Uterus (tissue), 3 donors: ENCODE measurements at regions not wholly inside any gene's neighbourhood (a gene's known extent, or its start where the extent isn't known, plus 50 kb on each side); places are given as distances from the start of the nearest gene placed in this dataset.
A peak's percentile ranks its signal among the peaks of the same experiment; 100 is the strongest.

Experiments used
- DNase-seq, 2 donors: peaks; one replicate each; pipeline ENCODE4 v3.0.0-alpha.2; 2019 to 2020
- H3K27ac ChIP-seq, 2 donors: fragments of 200-600 bp; sonication (generic); 1 replicate in 1 of 2; 2 replicates in 1 of 2; pipeline ENCODE4 v1.5.1; 2016 to 2018
- H3K27me3 ChIP-seq, 2 donors: fragments of 200-600 bp; sonication (generic); one replicate each; pipeline ENCODE4 v1.5.1; 2018 to 2019; ENCODE audit warnings: control low read depth in 1 of 2
- H3K36me3 ChIP-seq, 2 donors: fragments of 200-600 bp; sonication (generic); one replicate each; pipeline ENCODE4 v1.5.1; 2019; ENCODE audit warnings: control low read depth in 1 of 2
- H3K4me1 ChIP-seq, 2 donors: fragments of 200-600 bp; sonication (generic); one replicate each; pipeline ENCODE4 v1.5.1; 2018 to 2019; ENCODE audit warnings: control low read depth in 1 of 2
- H3K4me3 ChIP-seq, 2 donors: fragments of 200-600 bp; sonication (generic); 1 replicate in 1 of 2; 2 replicates in 1 of 2; pipeline ENCODE4 v1.5.1; 2018 to 2019; ENCODE audit warnings: mild to moderate bottlenecking in 1 of 2
- H3K9me3 ChIP-seq, 2 donors: fragments of 200-600 bp; sonication (generic); one replicate each; pipeline ENCODE4 v1.5.1; 2019; ENCODE audit warnings: control low read depth in 1 of 2
- POLR2A ChIP-seq, 2 donors: fragments of 450-650 bp; IDR thresholded peaks; one replicate each; pipeline ENCODE4 v1.6.1; 2016; ENCODE audit warnings: antibody characterized with exemption in 2 of 2, mild to moderate bottlenecking in 1 of 2, moderate library complexity in 1 of 2
- intact Hi-C: fragments of 100-400 bp; cut with DNase I; formaldehyde crosslinking; loops from one replicate; pipeline ENCODE4 v1.15.1; 2023; ENCODE audit warnings: low total_unique reads
- TF ChIP-seq, protein P1 (sequence below), 4 experiments: fragments of 200-600 bp in 2 of 4; fragments of 450-650 bp in 2 of 4; sonication (generic) in 2 of 4; IDR thresholded peaks; one replicate each; pipeline ENCODE4 v1.5.1; 2016 to 2019; ENCODE audit warnings: antibody characterized with exemption in 4 of 4, mild to moderate bottlenecking in 2 of 4, moderate library complexity in 1 of 4
- donor health status: DM: yes; HTN: yes; CAD: no.

DNA sequence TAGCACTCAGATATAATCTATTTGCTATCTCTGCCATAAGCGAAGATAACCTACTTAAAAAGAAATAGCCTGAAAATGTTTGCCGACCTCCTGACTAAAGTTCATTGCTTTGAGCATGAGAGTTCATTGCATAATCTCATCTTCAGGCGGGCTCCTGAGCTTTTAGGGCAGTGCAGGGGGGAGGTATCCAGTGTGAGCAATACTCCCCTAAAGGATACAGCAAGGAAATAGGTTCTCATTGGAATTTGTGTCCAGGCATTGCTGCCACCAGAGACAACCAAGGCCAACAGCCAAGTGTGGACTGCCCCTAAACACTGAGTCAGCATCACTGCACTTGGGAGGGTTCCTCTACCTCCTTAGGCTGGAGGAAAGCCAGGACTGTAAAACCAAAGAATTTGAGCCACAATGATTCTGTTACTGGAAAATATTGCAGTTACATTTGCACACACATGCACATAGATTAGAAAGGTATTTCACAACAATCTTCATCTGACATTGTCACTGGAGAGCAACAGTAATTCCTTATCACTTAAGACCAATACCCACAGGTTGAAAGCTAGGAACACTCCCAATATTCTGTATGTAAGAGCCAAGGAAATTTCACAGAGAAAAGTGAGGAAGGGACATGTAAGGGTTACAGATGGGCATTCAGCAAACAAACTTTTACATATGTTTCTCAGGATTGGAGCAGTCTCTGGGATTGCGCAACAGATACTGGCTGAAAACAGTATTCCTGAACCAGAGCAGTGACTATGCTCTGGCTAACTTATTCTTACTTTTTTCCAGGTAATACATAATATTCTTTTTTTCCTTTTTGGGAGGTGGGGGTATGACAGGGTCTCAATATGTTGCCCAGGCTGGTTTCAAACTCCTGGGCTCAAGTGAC, 98.6 kb upstream of the TLE1 start:
- DNase-seq, result peak; percentile 28 to 51
- H3K36me3 ChIP-seq, result no peaks in the 10 kb centered on the region
- H3K9me3 ChIP-seq, result no peaks in the 10 kb centered on the region
- no peaks in the 10 kb centered on the region for H3K4me1 ChIP-seq
- no peak for TF ChIP-seq POLR2A (IDR thresholded peaks at IDR 0.05)
- TF ChIP-seq, protein P1, sequence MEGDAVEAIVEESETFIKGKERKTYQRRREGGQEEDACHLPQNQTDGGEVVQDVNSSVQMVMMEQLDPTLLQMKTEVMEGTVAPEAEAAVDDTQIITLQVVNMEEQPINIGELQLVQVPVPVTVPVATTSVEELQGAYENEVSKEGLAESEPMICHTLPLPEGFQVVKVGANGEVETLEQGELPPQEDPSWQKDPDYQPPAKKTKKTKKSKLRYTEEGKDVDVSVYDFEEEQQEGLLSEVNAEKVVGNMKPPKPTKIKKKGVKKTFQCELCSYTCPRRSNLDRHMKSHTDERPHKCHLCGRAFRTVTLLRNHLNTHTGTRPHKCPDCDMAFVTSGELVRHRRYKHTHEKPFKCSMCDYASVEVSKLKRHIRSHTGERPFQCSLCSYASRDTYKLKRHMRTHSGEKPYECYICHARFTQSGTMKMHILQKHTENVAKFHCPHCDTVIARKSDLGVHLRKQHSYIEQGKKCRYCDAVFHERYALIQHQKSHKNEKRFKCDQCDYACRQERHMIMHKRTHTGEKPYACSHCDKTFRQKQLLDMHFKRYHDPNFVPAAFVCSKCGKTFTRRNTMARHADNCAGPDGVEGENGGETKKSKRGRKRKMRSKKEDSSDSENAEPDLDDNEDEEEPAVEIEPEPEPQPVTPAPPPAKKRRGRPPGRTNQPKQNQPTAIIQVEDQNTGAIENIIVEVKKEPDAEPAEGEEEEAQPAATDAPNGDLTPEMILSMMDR (IDR thresholded peaks at IDR 0.05), result no peak
- H3K27ac ChIP-seq, result peak overlapping the region in 1 of 2 donors; percentile 34
- no peak overlapping the region for H3K4me3 ChIP-seq
- intact Hi-C loops, result no loop called here
- H3K27me3 ChIP-seq, result no peaks in the 10 kb centered on the region

DNA sequence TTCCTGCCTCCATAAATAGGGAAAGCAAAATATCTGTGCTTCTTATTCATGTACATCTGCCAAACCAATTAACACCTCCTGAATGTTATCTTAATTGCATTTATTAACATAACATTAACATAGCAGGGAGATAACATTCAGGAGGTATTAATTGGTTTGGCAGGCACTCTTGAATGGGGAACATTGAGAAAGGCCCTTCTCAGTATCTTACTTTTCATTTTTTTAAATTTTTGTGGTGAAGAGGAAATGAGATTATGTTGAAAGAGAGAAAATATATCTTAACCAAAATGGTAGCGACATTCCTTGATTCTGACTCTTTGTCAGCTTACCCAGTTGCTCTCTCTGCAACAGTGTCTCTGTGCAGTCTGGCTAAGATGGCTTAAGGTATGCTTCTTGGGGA, 100.4 kb upstream of the TLE1 start:
- Histone ChIP-seq H3K36me3 (no peaks in the 10 kb centered on the region), H3K27me3 (no peaks in the 10 kb centered on the region), H3K9me3 (no peaks in the 10 kb centered on the region), H3K4me3 (no peak overlapping the region), H3K27ac (no peak overlapping the region), H3K4me1 (no peaks in the 10 kb centered on the region)
- intact Hi-C loops, result no loop called here
- no peak for DNase-seq
- TF ChIP-seq, protein P1 (IDR thresholded peaks at IDR 0.05), result no peak
- TF ChIP-seq POLR2A (IDR thresholded peaks at IDR 0.05), result no peak

DNA sequence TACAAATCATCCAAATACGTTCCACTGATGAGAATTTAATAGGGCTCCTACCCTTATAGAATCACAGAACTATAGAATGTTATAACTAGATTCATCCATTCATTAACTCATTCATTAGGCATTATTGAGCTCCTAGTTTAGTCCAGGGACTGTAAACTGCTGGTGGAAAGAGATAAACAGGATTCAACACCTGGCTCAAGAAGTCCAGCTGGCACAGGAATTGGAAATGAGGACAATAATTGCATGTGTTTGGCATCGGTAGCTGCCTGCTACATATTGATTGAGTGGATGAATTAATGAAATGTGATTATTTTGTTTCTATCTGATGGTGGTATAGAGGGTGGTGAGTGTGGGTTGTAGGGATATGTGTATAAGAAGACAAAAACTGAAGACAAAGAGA, 100.8 kb upstream of the TLE1 start:
- intact Hi-C loops, result no loop called here

DNA sequence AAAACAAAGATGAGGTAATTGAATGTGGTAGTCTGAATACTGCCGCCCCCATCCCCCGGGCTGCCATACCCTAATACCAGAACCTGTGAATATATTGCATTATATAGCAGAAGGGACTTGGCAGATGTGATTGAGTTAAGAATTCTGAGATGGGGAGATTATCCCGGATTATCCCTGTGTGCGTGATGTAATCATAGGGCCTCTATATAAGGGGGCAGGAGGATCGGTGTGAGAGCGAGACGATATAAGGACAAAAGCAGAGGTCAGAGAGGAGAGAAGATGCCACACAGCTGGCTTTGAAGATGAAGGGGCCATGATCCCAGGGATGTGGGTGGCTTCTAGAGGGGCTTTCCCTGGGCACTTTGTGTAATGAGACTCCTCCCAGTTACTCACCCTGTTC, 101.7 kb upstream of the TLE1 start:
- no peaks in the 10 kb centered on the region for H3K9me3 ChIP-seq
- H3K4me1 ChIP-seq, result no peaks in the 10 kb centered on the region
- no peaks in the 10 kb centered on the region for H3K36me3 ChIP-seq
- no peak overlapping the region for H3K4me3 ChIP-seq
- H3K27ac ChIP-seq, result no peak overlapping the region
- H3K27me3 ChIP-seq, result no peaks in the 10 kb centered on the region
- no peak for DNase-seq
- intact Hi-C loops, result no loop called here
- TF ChIP-seq POLR2A (IDR thresholded peaks at IDR 0.05), result no peak
- TF ChIP-seq, protein P1 (IDR thresholded peaks at IDR 0.05), result no peak

More for the DNA sequence above, 100.8 kb upstream of the TLE1 start:
- DNase-seq, result no peak
- Histone ChIP-seq H3K4me3 (no peak overlapping the region), H3K27me3 (no peaks in the 10 kb centered on the region), H3K36me3 (no peaks in the 10 kb centered on the region), H3K4me1 (no peaks in the 10 kb centered on the region), H3K27ac (no peak overlapping the region), H3K9me3 (no peaks in the 10 kb centered on the region)
- no peak for TF ChIP-seq POLR2A (IDR thresholded peaks at IDR 0.05)
- TF ChIP-seq, protein P1 (IDR thresholded peaks at IDR 0.05), result no peak

DNA sequence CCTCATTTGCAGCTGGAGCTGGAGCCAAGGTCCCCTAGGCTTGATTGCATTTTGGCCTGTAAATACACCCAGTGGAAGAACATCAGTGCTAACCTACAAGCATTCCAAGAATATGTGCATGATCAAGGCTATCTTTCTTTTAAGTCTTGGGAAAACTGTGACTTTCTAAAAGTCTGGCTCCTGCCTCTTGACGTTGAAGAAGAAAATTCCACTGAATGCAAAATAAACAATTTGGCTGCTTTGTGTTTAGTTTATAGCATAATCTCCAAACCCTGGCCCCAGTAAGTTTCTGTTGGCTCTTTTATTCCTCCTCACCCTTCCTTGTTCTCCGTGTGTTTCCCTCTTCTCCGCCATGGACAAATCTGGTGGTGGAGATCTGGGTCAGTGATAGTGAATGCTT, 109.3 kb upstream of the TLE1 start:
- H3K27ac ChIP-seq, result no peak overlapping the region
- no peaks in the 10 kb centered on the region for H3K36me3 ChIP-seq
- no peaks in the 10 kb centered on the region for H3K9me3 ChIP-seq
- H3K4me1 ChIP-seq, result no peaks in the 10 kb centered on the region
- no peaks in the 10 kb centered on the region for H3K27me3 ChIP-seq
- no peak overlapping the region for H3K4me3 ChIP-seq
- TF ChIP-seq POLR2A (IDR thresholded peaks at IDR 0.05), result no peak
- TF ChIP-seq, protein P1 (IDR thresholded peaks at IDR 0.05), result no peak
- intact Hi-C loops, result no loop called here
- DNase-seq, result no peak
